K562 (cell line): ENCODE measurements at regions not wholly inside any gene's neighbourhood (a gene's known extent, or its start where the extent isn't known, plus 50 kb on each side); places are given as distances from the start of the nearest gene placed in this dataset.

Experiments
- ATAC-seq: fragments of 200-7000 bp; cut with Tn5 transposase; 3 replicates; pipeline ENCODE4 v1.9.1; 2020; ENCODE audit warnings: moderate library complexity
- BruUV-seq: library from RNA; stranded (reverse); fragments of 400-500 nt; replicated peaks from 2 replicates; lab custom pipeline; 2021; lab: Mats Ljungman, UMichigan
- CTCF ChIA-PET: fragments of 300-600 bp; formaldehyde crosslinking; extraction: SDS; loops from one replicate; lab custom pipeline; 2021; ENCODE audit warnings: low intra/inter-chr PET ratio; lab: Yijun Ruan, JAX
- POLR2A ChIA-PET: fragments of 300-600, 350-650 bp; sonication (Branson Sonifier 250); formaldehyde crosslinking; extraction: SDS; loops from one replicate; lab custom pipeline; 2021; ENCODE audit warnings: antibody characterized with exemption, inconsistent platforms; lab: Yijun Ruan, JAX
- DNase-seq, 4 experiments: peaks; one replicate each; pipeline versions ENCODE4 v3.0.0 to v3.0.0-alpha.2; 2011 to 2018; ENCODE audit warnings: low spot score in 3 of 4, mixed read lengths in 3 of 4; ENCODE audit errors: extremely low read depth in 1 of 4
- FAIRE-seq: peaks from 2 replicates; lab custom pipeline; 2011; peaks lifted over from hg19 to GRCh38; lab: Jason Lieb, UNC
- H2AFZ ChIP-seq: 2 replicates; pipeline ENCODE4 v1.6.0; 2011; ENCODE audit warnings: low read depth, low read length, control low read depth, inconsistent platforms
- H3K27ac ChIP-seq: fragments of 200-600 bp; 3 replicates; pipeline ENCODE4 v1.8.0; 2011; ENCODE audit warnings: low read depth, mild to moderate bottlenecking, control low read depth, inconsistent platforms, low read length, moderate library complexity, mixed read lengths; ENCODE audit errors: extremely low read depth
- H3K27me3 ChIP-seq, 2 experiments: fragments of 300-600 bp in 1 of 2; 2 replicates in 1 of 2; 3 replicates in 1 of 2; pipeline versions ENCODE4 v1.6.0 to v1.8.0; 2011; ENCODE audit warnings: inconsistent platforms in 2 of 2, low read length in 2 of 2, mild to moderate bottlenecking in 1 of 2, mixed read lengths in 1 of 2, moderate library complexity in 1 of 2; ENCODE audit not compliant: control insufficient read depth in 2 of 2, insufficient read depth in 2 of 2
- H3K36me3 ChIP-seq: fragments of 300-600 bp; 3 replicates; pipeline ENCODE4 v1.8.0; 2011; ENCODE audit warnings: mild to moderate bottlenecking, low read length, inconsistent platforms; ENCODE audit not compliant: control insufficient read depth, insufficient read depth
- H3K4me1 ChIP-seq, 2 experiments: fragments of 200-600 bp in 1 of 2; replicated peaks in 1 of 2; 2 replicates in 1 of 2; 3 replicates in 1 of 2; pipeline versions ENCODE4 v1.5.1 to v1.8.0; 2011; ENCODE audit warnings: inconsistent platforms in 2 of 2, low read length in 2 of 2, mild to moderate bottlenecking in 1 of 2, mixed read lengths in 1 of 2, moderate library complexity in 1 of 2; ENCODE audit not compliant: control insufficient read depth in 2 of 2, insufficient read depth in 2 of 2
- H3K4me2 ChIP-seq: 2 replicates; pipeline ENCODE4 v1.6.1; 2011; ENCODE audit warnings: low read length, control low read depth, inconsistent platforms, mixed read lengths; ENCODE audit not compliant: insufficient read depth
- H3K4me3 ChIP-seq: fragments of 200-600 bp; sonication (generic), shearing (Covaris generic); 2 replicates; pipeline ENCODE4 v1.5.1; 2016; ENCODE audit warnings: control low read depth, inconsistent platforms
- H3K79me2 ChIP-seq: fragments of 200-600 bp; 3 replicates; pipeline ENCODE4 v1.8.0; 2011; ENCODE audit warnings: low read length, inconsistent platforms; ENCODE audit not compliant: control insufficient read depth, insufficient read depth
- H3K9ac ChIP-seq, 2 experiments: 2 replicates each; pipeline versions ENCODE4 v1.6.0 to v1.6.1; 2011; ENCODE audit warnings: low read depth in 2 of 2, low read length in 2 of 2, control low read depth in 1 of 2, inconsistent platforms in 1 of 2, mild to moderate bottlenecking in 1 of 2, mixed read lengths in 1 of 2; ENCODE audit not compliant: insufficient read depth in 1 of 2
- H3K9me1 ChIP-seq: one replicate; pipeline ENCODE4 v1.6.0; 2011; ENCODE audit warnings: inconsistent platforms, mild to moderate bottlenecking, low read length, moderate library complexity; ENCODE audit not compliant: control insufficient read depth, insufficient read depth
- H3K9me3 ChIP-seq: replicated peaks from 2 replicates; pipeline ENCODE4 v1.5.1; 2011; ENCODE audit warnings: low read depth, low read length, inconsistent platforms; ENCODE audit not compliant: control insufficient read depth, insufficient read depth
- H4K20me1 ChIP-seq: replicated peaks from 2 replicates; pipeline ENCODE4 v1.6.1; 2011; ENCODE audit warnings: low read length, inconsistent platforms, mixed read lengths; ENCODE audit not compliant: control insufficient read depth, insufficient read depth
- ARNT ChIP-seq, 2 experiments: fragments of 450-650 bp; IDR thresholded peaks; 2 replicates each; pipeline ENCODE4 v1.6.1; 2016; ENCODE audit warnings: mild to moderate bottlenecking in 1 of 2
- BCOR ChIP-seq: fragments of 450-650 bp; IDR thresholded peaks from 2 replicates; pipeline ENCODE4 v1.6.1; 2016
- CEBPG ChIP-seq, 3 experiments: fragments of 200-800 bp in 1 of 3; sonication (Bioruptor generic) in 1 of 3; sonication (generic) in 1 of 3; formaldehyde crosslinking in 1 of 3; IDR thresholded peaks in 2 of 3; conservative IDR thresholded peaks in 1 of 3; 2 replicates each; pipeline versions ENCODE4 v1.6.1 to v1.8.0; 2016 to 2022; ENCODE audit warnings: missing compliant biosample characterization in 2 of 3, missing genetic modification characterization in 2 of 3, mild to moderate bottlenecking in 1 of 3, missing genetic modification reagents in 1 of 3
- FUS ChIP-seq: fragments of 200-400 bp; formaldehyde crosslinking; optimal IDR thresholded peaks from 2 replicates; pipeline ENCODE3; 2017; ENCODE audit warnings: low read depth, low read length
- KDM4B ChIP-seq, 2 experiments: fragments of 450-650 bp in 1 of 2; sonication (generic) in 1 of 2; IDR thresholded peaks; 2 replicates each; pipeline ENCODE4 v1.6.1; 2016 to 2017; ENCODE audit warnings: borderline replicate concordance in 2 of 2, antibody characterized with exemption in 1 of 2, low read depth in 1 of 2, mild to moderate bottlenecking in 1 of 2
- MAX ChIP-seq: sonication (generic); formaldehyde crosslinking; IDR thresholded peaks from 2 replicates; pipeline ENCODE4 v1.9.0; 2022; ENCODE audit warnings: mild to moderate bottlenecking, missing genetic modification reagents
- MNT ChIP-seq, 2 experiments: fragments of 450-650 bp; conservative IDR thresholded peaks; 2 replicates each; pipeline ENCODE4 v1.6.1; 2017; ENCODE audit warnings: mild to moderate bottlenecking in 2 of 2, moderate library complexity in 2 of 2
- RBM34 ChIP-seq: fragments of 200-400 bp; formaldehyde crosslinking; IDR thresholded peaks from 2 replicates; pipeline ENCODE4 v1.6.1; 2018; ENCODE audit warnings: low read length, borderline replicate concordance; ENCODE audit not compliant: insufficient read depth
- RUNX1 ChIP-seq: sonication (generic); IDR thresholded peaks from 2 replicates; pipeline ENCODE4 v1.6.1; 2016; ENCODE audit warnings: antibody characterized with exemption, low read depth
- SETDB1 ChIP-seq: IDR thresholded peaks from one replicate; pipeline ENCODE4 v1.6.1; 2012; ENCODE audit warnings: low read length, control low read depth, inconsistent platforms
- SOX6 ChIP-seq: fragments of 450-650 bp; IDR thresholded peaks from 2 replicates; pipeline ENCODE4 v1.6.1; 2014; ENCODE audit warnings: mild to moderate bottlenecking
- ZC3H4 ChIP-seq: sonication (generic); formaldehyde crosslinking; IDR thresholded peaks from 2 replicates; pipeline ENCODE4 v1.9.0; 2021; ENCODE audit warnings: missing genetic modification reagents, borderline replicate concordance
- ZNF124 ChIP-seq: sonication (generic); formaldehyde crosslinking; IDR thresholded peaks from 2 replicates; pipeline ENCODE4 v1.8.1; 2022; ENCODE audit warnings: missing genetic modification reagents
- ZNF133 ChIP-seq: fragments of 250-450 bp; sonication (Bioruptor Pico); IDR thresholded peaks from 2 replicates; pipeline ENCODE4 v1.4.0; 2020; ENCODE audit warnings: mild to moderate bottlenecking
- WGBS: fragments of 100-300 bp; shearing (Covaris generic); methylation state at CpG from one replicate; pipeline ENCODE4 v1.1.6; 2016; ENCODE audit warnings: low coverage, mixed read lengths; ENCODE audit not compliant: insufficient coverage; ENCODE audit errors: missing lambda C conversion rate; 5-methylcytosine and 5-hydroxymethylcytosine counted together
- in situ Hi-C: fragments of 300-500 bp; cut with MboI; formaldehyde crosslinking; loops from 4 replicates; pipeline ENCODE4 v1.15.0; 2018; ENCODE audit warnings: inconsistent platforms, mixed read lengths
- intact Hi-C: fragments of 100-400 bp; cut with micrococcal nuclease; formaldehyde crosslinking; loops from 2 replicates; pipeline ENCODE4 v1.14.2; 2022
- TF ChIP-seq, protein P1 (sequence below): sonication (generic); formaldehyde crosslinking; IDR thresholded peaks from 2 replicates; pipeline ENCODE4 v1.8.1; 2023; ENCODE audit warnings: mild to moderate bottlenecking, missing genetic modification reagents
- TF ChIP-seq, protein P2 (sequence below), 2 experiments: fragments of 450-650 bp in 1 of 2; IDR thresholded peaks; 2 replicates each; pipeline ENCODE4 v1.6.1; 2011 to 2017; ENCODE audit warnings: low read depth in 2 of 2, antibody characterized with exemption in 1 of 2, borderline replicate concordance in 1 of 2, low read length in 1 of 2, mild to moderate bottlenecking in 1 of 2, mixed read lengths in 1 of 2; ENCODE audit not compliant: control insufficient read depth in 1 of 2

- H3K79me2 ChIP-seq: no peaks in the 10 kb centered on the region
- H3K27me3 ChIP-seq: no peaks in the 10 kb centered on the region
- no peak overlapping the region for H3K9ac ChIP-seq
- FAIRE-seq (no peak), ATAC-seq (no peak), DNase-seq (no peak)
- in situ Hi-C loops: no loop called here
- H3K9me1 ChIP-seq: no peaks in the 10 kb centered on the region
- intact Hi-C loops: no loop called here
- no peak overlapping the region for H3K4me2 ChIP-seq
- 1% methylated on average over 3 of the region's 3 CpGs for WGBS
- no TSS peak for BruUV-seq
- no peaks in the 10 kb centered on the region for H3K9me3 ChIP-seq
- no peak overlapping the region for H3K4me3 ChIP-seq
- no peak for TF ChIP-seq ZNF133 (CRISPR knock-in tag)
- TF ChIP-seq, protein P1, sequence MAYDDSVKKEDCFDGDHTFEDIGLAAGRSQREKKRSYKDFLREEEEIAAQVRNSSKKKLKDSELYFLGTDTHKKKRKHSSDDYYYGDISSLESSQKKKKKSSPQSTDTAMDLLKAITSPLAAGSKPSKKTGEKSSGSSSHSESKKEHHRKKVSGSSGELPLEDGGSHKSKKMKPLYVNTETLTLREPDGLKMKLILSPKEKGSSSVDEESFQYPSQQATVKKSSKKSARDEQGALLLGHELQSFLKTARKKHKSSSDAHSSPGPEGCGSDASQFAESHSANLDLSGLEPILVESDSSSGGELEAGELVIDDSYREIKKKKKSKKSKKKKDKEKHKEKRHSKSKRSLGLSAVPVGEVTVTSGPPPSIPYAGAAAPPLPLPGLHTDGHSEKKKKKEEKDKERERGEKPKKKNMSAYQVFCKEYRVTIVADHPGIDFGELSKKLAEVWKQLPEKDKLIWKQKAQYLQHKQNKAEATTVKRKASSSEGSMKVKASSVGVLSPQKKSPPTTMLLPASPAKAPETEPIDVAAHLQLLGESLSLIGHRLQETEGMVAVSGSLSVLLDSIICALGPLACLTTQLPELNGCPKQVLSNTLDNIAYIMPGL (CRISPR knock-in tag): no peak
- no peak for TF ChIP-seq ZC3H4 (CRISPR knock-in tag)
- no peak for TF ChIP-seq SETDB1
- TF ChIP-seq MAX: no peak
- no peak for TF ChIP-seq FUS
- no peak for TF ChIP-seq MNT (conservative IDR thresholded peaks at IDR 0.05)
- TF ChIP-seq SOX6: no peak
- TF ChIP-seq BCOR: no peak
- TF ChIP-seq ARNT (IDR thresholded peaks at IDR 0.05): no peak
- TF ChIP-seq, protein P2, sequence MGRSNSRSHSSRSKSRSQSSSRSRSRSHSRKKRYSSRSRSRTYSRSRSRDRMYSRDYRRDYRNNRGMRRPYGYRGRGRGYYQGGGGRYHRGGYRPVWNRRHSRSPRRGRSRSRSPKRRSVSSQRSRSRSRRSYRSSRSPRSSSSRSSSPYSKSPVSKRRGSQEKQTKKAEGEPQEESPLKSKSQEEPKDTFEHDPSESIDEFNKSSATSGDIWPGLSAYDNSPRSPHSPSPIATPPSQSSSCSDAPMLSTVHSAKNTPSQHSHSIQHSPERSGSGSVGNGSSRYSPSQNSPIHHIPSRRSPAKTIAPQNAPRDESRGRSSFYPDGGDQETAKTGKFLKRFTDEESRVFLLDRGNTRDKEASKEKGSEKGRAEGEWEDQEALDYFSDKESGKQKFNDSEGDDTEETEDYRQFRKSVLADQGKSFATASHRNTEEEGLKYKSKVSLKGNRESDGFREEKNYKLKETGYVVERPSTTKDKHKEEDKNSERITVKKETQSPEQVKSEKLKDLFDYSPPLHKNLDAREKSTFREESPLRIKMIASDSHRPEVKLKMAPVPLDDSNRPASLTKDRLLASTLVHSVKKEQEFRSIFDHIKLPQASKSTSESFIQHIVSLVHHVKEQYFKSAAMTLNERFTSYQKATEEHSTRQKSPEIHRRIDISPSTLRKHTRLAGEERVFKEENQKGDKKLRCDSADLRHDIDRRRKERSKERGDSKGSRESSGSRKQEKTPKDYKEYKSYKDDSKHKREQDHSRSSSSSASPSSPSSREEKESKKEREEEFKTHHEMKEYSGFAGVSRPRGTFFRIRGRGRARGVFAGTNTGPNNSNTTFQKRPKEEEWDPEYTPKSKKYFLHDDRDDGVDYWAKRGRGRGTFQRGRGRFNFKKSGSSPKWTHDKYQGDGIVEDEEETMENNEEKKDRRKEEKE (IDR thresholded peaks at IDR 0.05; ENCODE audit: borderline replicate concordance in 1 of 2, control insufficient read depth in 1 of 2, low read depth in 2 of 2, low read length in 1 of 2): no peak
- no peak for TF ChIP-seq RBM34
- TF ChIP-seq CEBPG (CRISPR knock-in tag; IDR thresholded peaks at IDR 0.05): no peak
- TF ChIP-seq CEBPG (tag; conservative IDR thresholded peaks at IDR 0.05 in 1 of 2, IDR thresholded peaks at IDR 0.05 in 1 of 2): no peak
- no peak for TF ChIP-seq ZNF124 (CRISPR knock-in tag)
- TF ChIP-seq KDM4B (IDR thresholded peaks at IDR 0.05; ENCODE audit: borderline replicate concordance in 2 of 2, low read depth in 1 of 2): no peak
- no peak for TF ChIP-seq RUNX1
- ChIA-PET CTCF (no interaction called here), POLR2A (no interaction called here)
- no peaks in the 10 kb centered on the region for H4K20me1 ChIP-seq
- H3K4me1 ChIP-seq: no peaks in the 10 kb centered on the region
- no peak overlapping the region for H3K27ac ChIP-seq
- no peak overlapping the region for H2AFZ ChIP-seq
- no peaks in the 10 kb centered on the region for H3K36me3 ChIP-seq
These were observed 344.2 kb downstream of the OLFM3 start for GRCh38 chr1:101652484-101652883.
